HG03521 (cell line): ENCODE measurements at regions not wholly inside any gene's neighbourhood (a gene's known extent, or its start where the extent isn't known, plus 50 kb on each side); places are given as distances from the start of the nearest gene placed in this dataset.

Experiments
- ATAC-seq: cut with Tn5 transposase; IDR thresholded peaks from one replicate; pipeline ENCODE4 v1.9.1; 2021; ENCODE audit warnings: mild to moderate bottlenecking, moderate library complexity; ENCODE audit not compliant: unreplicated experiment

DNA sequence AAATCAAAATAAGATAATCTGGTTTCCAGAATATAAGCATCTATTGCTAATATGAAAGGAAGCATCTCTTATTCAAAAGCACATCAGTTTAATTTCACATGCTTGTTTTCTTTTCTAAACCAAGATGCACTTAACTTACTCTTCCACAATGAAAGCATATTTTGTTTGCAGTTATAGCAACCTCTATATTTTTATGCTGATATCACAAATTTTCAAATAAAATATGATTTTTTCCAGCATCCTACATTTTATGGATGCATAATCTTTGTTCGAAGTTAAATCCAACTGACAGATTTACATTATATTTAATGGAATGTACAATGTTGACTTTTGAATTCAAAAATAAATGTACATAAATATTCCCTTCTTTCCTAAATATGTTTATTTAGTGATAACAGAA lies 978.3 kb upstream of the B3GALT2 start:
- no peak for ATAC-seq

DNA sequence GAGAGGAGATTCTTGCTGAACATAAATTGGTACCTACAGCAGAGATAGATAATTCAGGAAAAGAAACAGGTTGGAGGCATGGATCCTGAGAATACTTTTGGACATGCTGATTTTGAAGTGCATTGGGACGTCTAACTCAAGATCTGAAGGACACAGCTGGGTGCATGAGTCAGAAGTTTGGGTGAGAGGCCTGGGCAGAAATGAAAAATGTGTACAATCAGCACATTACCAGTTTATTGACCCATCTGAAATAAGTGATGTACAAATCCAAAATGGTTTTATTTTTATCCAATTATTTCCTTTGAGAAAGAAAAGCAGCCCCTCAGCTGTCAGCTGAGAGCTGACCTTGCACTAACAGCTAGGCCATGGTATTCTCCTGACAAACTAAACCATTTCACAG lies 975.2 kb upstream of the B3GALT2 start:
- no peak for ATAC-seq

DNA sequence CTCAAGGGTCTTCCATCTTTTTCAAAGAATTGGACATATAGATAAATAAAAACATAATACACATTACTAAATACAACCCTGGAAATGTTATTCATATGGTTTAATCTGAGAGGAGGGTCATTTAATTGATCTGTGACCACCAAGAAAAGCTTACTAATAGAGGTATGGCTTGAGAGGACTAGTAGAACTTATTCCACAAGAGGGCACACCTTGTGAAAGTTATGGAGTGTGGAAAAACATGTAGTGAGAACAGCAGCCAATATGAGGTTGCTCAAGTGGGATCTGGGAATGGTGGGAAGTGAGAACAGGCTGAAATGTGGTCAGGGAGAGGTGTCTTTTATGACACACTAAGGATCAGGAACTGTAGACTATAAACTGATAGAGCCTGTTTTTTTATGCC lies 973.5 kb upstream of the B3GALT2 start:
- no peak for ATAC-seq

DNA sequence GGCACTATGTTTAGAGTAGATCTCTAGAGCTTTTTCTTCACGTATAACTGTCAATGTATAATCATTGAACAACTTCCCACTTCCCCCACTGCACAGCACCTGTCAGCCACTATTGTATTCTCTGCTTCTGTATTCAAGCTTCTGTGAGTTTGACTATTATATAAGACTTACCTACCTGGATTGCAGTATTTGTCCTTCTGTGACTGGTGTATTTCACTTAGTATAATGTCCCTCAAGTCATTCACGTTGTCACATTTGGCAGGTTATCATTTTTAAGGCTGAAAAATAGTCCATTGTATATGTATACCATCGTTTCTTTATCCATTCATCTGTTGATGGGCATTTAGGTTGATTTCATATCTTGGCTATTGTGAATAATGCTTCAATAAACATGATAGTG lies 969.5 kb upstream of the B3GALT2 start:
- ATAC-seq: no peak

DNA sequence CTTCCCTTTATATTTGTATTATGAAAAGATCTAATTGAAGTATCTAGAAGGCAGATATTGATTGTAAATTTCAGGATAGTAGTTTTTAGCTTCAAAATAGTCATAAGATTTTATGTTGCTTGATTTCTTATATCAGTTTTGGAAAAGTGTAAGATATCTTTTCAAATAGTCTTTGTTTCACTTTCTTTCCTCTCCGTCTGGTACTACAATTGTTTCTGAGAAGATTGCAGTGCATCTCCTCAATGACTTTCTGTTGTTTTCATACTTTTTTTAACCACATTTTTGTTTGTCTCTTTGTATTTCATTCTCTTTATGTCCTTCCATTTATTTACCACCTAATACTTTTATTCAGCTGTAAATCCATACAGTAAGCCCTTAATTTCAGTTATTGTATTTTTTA lies 964.6 kb upstream of the B3GALT2 start:
- ATAC-seq: no peak

DNA sequence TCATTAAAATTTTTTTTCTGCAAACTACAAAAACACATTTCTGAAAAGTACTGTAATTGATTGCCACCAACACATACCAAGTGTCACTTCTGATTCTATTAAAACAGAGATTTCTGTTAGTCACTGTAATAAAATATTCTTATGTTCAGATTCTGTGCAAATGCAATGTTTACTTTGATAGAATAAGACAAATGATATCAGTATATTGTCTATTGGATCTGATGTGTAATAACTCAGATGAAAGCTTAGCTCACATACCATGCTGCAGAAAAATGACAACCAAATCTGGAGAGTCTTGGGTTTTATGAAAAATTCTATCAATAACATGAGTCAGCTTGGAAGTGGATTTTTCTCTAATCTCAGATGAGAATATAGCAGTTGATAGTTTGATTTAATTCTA lies 963.8 kb upstream of the B3GALT2 start:
- no peak for ATAC-seq

DNA sequence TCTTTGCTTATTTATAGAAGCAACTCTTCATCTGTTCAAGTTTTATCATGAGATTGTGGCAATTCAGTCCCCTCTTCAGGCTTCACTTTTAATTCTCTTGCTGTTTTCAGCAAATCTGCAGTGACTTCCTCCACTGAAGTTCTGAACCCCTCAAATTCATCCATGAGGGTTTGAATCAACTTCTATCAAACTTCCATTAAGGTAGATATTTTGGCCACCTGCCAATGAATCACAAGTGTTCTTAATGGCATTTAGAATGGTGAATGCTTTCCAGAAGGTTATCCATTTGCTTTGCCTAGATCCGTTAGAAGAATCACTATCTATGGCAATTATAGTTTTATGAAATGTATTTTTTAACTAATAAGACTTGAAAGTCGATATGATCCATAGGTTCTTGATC lies 946.7 kb upstream of the B3GALT2 start:
- no peak for ATAC-seq

DNA sequence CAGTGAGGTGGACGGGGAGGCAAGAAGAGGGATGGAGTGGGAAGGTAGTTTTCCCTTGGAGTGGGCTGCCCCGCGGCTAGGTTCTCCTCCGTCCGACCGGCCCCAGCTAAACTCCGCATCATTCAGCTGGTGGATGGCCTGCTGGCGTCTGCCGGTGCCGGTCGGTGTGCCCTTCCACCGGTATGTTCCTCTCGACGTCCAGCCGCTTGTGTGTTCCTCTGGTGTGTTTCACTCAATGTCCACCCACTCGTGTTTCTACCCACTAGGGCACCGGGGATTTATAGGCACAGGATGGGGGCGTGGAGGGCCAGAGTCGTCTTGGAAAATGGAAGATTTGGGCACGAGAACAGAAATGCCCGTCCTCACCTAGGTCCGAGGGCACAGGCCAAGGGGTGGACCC lies 931.7 kb upstream of the B3GALT2 start:
- no peak for ATAC-seq

DNA sequence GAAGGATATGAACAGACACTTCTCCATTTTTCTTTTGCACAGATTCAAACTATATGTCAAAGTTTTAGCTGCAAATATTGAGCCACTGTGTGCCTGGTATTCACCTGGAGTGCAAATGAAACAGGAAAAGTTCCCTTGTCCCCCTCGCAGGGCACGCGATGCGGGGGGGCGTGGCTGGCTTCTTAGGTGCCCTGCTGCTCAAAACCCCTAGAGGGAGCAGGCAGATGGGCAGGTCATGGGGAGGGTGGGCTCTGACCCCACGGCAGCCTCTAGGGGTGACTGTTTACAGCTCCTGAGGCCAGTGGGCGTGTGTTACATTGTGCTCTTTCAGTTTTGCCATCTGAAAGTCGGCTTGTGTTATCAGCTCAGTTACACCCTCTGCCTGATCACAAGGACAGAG lies 931.2 kb upstream of the B3GALT2 start:
- ATAC-seq: no peak

DNA sequence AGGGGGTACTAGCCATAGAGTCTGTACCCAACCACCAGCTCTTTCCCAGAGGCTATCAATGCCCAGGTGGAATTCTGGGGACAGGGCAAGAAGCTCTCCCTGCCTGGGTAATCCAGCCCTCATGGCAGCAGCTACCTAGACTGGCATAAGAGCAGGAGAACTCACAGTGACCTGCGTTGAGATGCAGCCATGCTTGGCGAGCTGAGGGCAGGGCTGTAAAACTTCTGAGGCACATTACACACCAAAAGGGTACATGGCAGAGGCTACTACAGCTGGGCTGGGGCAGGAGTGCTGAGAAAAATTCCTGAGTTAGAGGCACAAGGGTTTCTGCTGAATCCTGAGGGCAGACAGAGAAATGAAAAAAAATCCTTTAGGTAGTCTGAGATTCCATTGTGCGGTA lies 927.9 kb upstream of the B3GALT2 start:
- ATAC-seq: no peak

DNA sequence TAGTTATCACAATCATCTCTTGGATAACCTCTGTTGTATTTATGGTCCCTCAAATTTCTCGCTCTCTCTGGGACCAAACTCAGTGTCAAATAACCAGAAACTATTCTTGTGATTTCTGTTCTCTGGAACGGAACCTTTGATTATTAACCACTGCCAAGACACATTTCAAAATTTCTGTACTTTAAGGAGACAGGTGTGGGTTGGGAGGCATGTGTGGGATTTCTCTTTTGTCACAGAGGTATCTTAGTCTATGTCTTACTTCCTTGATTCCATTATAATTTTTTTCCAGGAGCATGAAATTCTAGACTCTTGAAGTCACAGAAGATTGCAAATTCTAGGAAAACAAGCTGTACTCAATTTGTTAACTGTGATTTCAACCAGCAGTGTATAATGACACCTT lies 919.0 kb upstream of the B3GALT2 start:
- no peak for ATAC-seq

DNA sequence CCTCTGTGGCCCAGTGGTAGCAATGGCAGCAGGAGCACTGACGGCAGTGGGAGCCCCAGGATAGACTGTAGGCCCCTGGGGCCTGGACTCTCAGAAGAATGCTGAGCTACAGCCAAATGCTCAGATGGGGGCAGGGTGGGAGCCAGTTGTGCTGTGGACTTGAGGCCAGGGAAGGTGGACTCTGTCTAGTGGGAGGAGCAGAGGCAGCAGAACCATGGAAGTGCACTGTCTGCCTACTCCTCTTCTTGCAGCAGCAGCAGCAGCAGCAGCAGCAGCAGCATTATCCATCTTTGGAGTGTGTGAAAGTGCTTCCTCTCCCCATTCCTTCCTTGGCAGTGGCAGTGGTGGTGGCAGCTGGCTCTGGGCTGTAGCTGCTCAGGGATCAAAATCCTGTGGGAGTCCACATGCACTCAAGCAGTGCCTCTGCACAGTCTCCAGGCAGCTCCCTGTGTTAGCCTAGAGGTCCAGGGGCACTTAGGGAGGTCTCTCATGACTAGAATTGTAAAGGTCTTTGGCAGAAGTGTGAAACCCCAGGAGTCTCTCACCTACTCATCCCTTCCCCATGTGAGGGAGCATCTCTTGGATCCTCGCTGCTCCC lies 917.9 kb upstream of the B3GALT2 start:
- no peak for ATAC-seq

DNA sequence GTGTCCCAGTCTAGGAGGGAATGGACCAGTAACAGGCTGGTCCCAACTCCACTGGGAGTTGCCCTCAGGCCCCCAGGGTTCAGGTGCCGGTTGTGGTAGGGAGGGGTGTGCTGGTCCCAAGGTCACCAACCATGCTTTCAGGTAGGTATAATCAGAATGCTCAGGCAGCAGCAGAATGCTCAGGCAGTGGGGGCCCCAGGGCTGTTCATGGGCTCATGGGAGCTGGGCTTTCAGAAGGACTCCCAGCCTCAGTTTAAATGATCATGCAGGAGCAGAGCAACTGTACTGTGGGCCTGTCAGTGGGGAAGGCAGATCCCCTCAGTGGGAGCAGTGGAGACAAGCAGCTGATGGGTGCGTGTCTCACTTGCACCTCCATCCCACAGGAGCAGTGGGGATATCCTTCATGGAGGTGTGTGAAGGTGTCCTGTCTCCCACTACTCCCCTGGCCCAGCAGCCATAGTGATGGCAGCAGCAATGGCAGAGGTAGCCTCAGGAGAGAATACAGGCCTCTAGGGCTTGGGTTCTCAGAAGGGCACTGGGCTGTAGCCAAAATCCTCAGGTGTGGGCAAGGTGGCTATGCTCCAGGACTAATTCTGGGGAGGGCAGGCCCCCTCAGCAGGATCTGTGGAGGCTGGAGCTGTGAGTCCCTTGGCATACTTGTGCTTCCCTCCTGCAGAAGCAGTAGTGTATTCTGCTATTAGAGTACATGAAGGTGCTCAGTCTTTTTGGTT lies 917.3 kb upstream of the B3GALT2 start:
- no peak for ATAC-seq

DNA sequence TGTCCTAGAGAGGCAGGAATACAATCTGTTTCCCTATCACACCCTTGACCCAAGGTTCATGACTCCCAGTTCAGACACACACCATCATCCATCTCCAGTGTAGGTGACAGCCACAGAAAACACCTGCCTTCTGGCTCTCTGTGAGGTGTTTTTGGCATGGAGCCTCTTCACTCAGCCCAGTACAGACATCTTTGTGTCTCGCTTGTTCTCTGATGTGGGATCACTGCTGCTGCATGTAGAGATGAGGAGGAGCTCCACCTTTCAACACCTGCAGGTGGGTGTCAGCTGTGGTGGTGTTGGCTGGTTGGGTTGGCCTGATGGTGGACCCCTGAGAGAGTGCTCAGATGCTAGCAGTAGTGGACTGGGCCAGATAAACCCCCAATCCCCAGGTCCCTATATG lies 916.7 kb upstream of the B3GALT2 start:
- no peak for ATAC-seq

DNA sequence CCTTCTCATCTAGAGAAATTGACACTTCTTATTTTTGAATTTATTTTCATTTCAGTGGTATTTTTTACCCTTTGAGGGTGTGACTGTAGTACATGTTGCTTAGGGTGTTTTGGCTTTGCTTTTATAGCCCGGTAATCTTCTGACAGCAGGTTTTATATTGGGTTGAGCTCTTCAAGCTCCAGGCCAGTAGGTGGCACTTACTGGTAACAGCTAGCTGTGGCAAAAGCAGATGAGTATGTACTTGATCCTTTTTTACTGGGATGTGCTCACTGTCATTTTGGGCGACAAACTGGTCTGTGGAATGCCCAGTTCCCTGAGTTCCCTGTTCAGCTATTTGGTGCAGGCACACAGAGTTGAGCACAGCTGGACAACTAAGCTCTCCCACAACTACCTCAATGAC lies 916.2 kb upstream of the B3GALT2 start:
- ATAC-seq: no peak

DNA sequence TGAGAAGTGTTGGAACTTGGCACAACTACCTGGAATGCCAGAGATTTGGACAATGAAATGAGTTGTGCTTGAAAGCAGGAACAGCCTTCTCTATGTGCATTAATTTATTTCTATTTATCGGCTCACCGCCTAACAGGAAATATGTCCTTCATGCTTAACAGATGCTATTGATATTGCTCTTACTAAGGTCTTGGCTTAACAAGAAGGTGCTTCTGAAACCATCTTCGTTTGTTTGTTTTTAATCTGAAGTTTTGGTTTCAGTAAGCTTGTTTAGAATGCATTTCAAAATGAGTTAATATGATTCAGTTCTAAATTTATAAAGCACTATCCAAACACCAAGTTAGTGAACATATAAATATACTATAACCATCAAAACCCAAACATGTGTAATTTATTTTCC lies 898.3 kb upstream of the B3GALT2 start:
- ATAC-seq: no peak

DNA sequence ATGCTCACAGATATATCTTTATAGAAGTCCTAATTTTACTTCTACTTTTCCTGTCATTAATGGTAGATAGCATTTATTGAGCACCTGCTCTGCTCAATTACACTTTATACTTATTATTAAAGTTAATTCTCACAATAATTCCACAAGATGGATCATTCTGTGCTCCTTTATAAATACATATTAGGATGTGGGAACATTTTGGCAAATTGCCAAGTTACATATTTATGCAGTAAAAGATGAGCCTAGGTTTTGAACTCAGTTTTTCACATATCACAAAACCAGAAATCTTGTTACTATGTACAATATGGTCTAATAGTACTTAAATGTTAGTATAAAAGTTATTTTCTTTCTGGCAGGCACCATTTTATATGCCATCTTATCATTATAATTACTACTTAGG lies 895.0 kb upstream of the B3GALT2 start:
- no peak for ATAC-seq

DNA sequence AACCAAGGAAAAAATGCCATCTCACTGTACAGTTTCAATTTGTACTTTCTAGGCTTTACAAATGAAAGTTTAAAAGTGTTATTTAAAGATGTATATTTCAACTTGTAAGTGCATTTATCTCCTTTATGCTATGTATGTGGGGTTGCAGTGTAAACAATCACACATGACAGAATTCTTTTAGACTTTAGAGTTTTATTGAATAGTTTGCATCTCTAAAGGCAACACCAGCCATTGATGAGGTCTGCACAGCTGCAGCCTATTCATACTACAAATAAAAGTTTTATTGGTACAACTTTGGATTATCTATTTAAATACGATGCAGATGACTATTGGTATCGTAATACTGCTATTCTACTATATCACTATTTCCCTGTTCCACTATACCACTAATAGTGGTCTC lies 894.4 kb upstream of the B3GALT2 start:
- ATAC-seq: no peak

DNA sequence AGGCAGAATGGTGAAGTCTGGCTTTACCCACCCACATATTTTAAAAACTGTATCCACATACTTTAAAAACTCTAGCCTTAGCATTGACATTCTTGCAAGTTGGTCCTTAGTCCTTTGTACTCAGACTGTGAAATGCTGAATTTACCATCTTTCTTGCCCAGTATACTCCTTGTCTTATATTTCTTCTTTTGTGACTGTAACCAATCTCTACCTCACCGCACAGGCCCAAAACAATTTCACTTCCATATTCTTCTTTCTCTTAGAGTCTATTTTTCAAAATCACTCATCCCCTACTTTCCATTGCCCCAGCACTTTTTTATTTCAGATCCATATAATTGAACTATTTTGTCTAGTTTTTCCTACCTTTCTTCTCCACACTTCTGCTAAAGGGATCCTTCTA lies 892.4 kb upstream of the B3GALT2 start:
- ATAC-seq: peak; percentile 82

DNA sequence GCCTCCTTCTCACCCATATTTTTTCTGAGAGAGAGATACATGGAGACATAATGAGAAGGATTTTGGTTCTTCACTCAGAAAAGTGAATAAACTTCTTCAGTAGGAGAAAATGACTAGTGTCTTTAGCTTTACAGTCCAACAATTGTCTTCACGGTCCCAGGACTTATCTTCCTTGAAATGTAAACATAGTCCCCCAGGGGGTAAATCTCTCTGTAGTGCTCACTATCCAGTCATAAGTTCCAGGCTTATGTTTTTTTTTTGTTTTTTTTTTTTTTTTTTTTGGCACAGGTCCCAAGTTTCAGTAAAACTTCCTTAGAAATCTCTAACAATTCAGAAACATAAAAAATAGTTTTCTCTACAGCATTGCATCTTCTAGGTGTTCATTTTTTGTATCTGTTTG lies 890.2 kb upstream of the B3GALT2 start:
- ATAC-seq: no peak

DNA sequence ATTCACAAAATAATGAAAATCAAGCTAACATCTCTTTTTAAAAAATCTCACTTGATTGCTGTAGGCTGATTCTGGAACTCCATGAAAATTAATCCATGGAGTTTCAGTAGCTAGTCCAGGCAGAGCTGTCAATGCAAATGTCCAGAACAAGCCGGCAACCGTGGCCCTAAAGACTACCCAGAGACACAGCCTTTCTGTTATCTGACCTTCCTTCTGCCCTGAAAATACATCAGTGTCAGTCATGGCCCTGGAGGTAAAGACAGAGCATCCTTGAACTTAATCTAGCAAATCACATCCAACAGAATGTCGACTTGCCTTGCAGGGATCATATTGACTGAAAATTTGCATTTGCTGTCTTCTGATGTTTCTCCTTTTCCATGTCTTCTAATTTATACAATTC lies 887.4 kb upstream of the B3GALT2 start:
- no peak for ATAC-seq

DNA sequence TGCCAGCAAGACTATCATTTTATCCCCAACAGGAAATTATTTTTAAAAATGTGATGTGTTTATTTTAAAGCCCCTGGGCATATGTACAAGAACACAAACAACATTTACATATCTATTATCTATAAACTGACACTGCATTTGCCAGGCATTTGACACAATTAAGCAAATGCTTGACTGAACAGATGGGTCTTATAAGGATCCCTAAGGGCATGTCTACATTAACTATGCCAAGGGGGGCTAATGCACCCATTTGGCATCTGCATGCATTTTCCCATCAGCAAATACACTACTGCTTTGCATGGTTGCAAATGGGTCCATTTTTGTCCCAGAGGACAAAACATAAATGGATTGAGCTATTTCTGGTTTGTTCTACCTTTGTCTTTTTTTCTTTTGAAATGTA lies 884.8 kb upstream of the B3GALT2 start:
- ATAC-seq: no peak

DNA sequence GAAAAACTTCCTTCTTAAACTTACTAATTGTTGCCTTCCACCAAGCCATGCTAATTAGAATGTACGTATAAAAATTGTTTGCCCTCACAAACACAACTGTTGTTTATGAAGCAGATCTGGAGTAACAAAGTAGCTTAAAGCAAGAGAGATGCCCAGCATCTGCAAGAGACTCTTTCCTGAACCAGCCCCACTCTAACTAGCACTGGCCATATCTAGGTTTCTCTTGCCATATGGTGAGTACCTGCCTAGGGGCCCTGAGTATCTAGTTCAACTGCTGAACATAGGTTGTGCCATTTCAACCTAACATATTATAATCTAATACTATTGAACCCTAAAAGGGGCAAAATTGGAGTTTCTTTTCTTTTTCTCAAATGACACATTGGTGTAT lies 883.4 kb upstream of the B3GALT2 start:
- ATAC-seq: no peak
